ENCODE measurements at regions not wholly inside any gene's neighbourhood (a gene's known extent, or its start where the extent isn't known, plus 50 kb on each side); places are given as distances from the start of the nearest gene placed in this dataset.

GRCh38 chr12:65631621-65632111 is 192.6 kb upstream of the HMGA2 start:
- peak; percentile 67 for DNase-seq

GRCh38 chr12:65632131-65632855 is 192.0 kb upstream of the HMGA2 start:
- DNase-seq, result no peak

GRCh38 chr12:65634061-65634460 is 190.2 kb upstream of the HMGA2 start:
- DNase-seq, result no peak

GRCh38 chr12:65634626-65635331 is 189.5 kb upstream of the HMGA2 start:
- peak; percentile 39 for DNase-seq

- no peak for DNase-seq
Measured at GRCh38 chr12:65636436-65636835, 187.8 kb upstream of the HMGA2 start.

GRCh38 chr12:65637150-65637549 is 187.1 kb upstream of the HMGA2 start:
- no peak for DNase-seq

- no peak for DNase-seq
Measured at GRCh38 chr12:65637774-65638173, 186.5 kb upstream of the HMGA2 start.

GRCh38 chr12:65638324-65638723 is 186.0 kb upstream of the HMGA2 start:
- DNase-seq, result no peak

GRCh38 chr12:65640489-65640901 is 183.8 kb upstream of the HMGA2 start:
- no peak for DNase-seq

- DNase-seq, result no peak
Measured at GRCh38 chr12:65642061-65642661, 182.1 kb upstream of the HMGA2 start.

- DNase-seq, result peak; percentile 53
Measured at GRCh38 chr12:65643171-65643570, 181.1 kb upstream of the HMGA2 start.

- DNase-seq, result peak; percentile 13
Measured at GRCh38 chr12:65643595-65644386, 180.5 kb upstream of the HMGA2 start.

GRCh38 chr12:65646127-65646643 is 178.1 kb upstream of the HMGA2 start:
- no peak for DNase-seq

- no peak for DNase-seq
Measured at GRCh38 chr12:65647074-65647473, 177.2 kb upstream of the HMGA2 start.

GRCh38 chr12:65648461-65648860 is 175.8 kb upstream of the HMGA2 start:
- no peak for DNase-seq

GRCh38 chr12:65649126-65649525 is 175.2 kb upstream of the HMGA2 start:
- DNase-seq, result peak; percentile 91

GRCh38 chr12:65651060-65651459 is 173.2 kb upstream of the HMGA2 start:
- no peak for DNase-seq

GRCh38 chr12:65653321-65653720 is 171.0 kb upstream of the HMGA2 start:
- no peak for DNase-seq

- DNase-seq, result no peak
Measured at GRCh38 chr12:65653946-65654629, 170.2 kb upstream of the HMGA2 start.

GRCh38 chr12:65655074-65655493 is 169.2 kb upstream of the HMGA2 start:
- DNase-seq, result no peak

GRCh38 chr12:65656156-65656882 is 168.0 kb upstream of the HMGA2 start:
- no peak for DNase-seq

Measured in DMS53 (cell line).